H1 (cell line): ENCODE measurements at regions not wholly inside any gene's neighbourhood (a gene's known extent, or its start where the extent isn't known, plus 50 kb on each side); places are given as distances from the start of the nearest gene placed in this dataset.

ENCODE experiments used
- CHD1 ChIP-seq: IDR thresholded peaks from 2 replicates; pipeline ENCODE4 v1.6.1; 2012; ENCODE audit warnings: low read depth, low read length, improper control_type of control experiment
- HDAC2 ChIP-seq, 2 experiments: fragments of 300-600 bp in 1 of 2; sonication (generic) in 1 of 2; IDR thresholded peaks; 2 replicates each; pipeline ENCODE4 v1.6.1; 2011 to 2012; ENCODE audit warnings: low read depth in 2 of 2, low read length in 2 of 2, mild to moderate bottlenecking in 2 of 2, moderate library complexity in 2 of 2, borderline replicate concordance in 1 of 2, inconsistent platforms in 1 of 2
- RNF2 ChIP-seq: fragments of 200-900, 300-1000 bp; sonication (generic); IDR thresholded peaks from 2 replicates; pipeline ENCODE4 v1.7.1; 2016; ENCODE audit warnings: borderline replicate concordance, low read depth, mild to moderate bottlenecking, antibody characterized with exemption, low read length; ENCODE audit not compliant: poor library complexity, severe bottlenecking; ENCODE audit errors: missing control alignments

GRCh38 chr14:71247106-71247505 lies 339.8 kb downstream of the PCNX1 start (continued):
- no peak for TF ChIP-seq RNF2
- no peak for TF ChIP-seq CHD1
- no peak for TF ChIP-seq HDAC2 (IDR thresholded peaks at IDR 0.05; ENCODE audit: borderline replicate concordance in 1 of 2, low read depth in 2 of 2, low read length in 2 of 2)
